ENCODE measurements at regions not wholly inside any gene's neighbourhood (a gene's known extent, or its start where the extent isn't known, plus 50 kb on each side); places are given as distances from the start of the nearest gene placed in this dataset.

- CTCF ChIA-PET, result no interaction called here
These were observed 55.5 kb upstream of the DMRT1 start for GRCh38 chr9:785997-786396.

GRCh38 chr9:786405-786804 lies 55.1 kb upstream of the DMRT1 start:
- ChIA-PET CTCF (no interaction called here), POLR2A (no interaction called here)
- no peak for TF ChIP-seq ARNT (IDR thresholded peaks at IDR 0.05)
- TF ChIP-seq SP1 (IDR thresholded peaks at IDR 0.05), result no peak
- no peak for TF ChIP-seq ELF4 (IDR thresholded peaks at IDR 0.05)
- TF ChIP-seq BHLHE40 (IDR thresholded peaks at IDR 0.05; ENCODE audit: borderline replicate concordance), result no peak
- TF ChIP-seq LEF1 (IDR thresholded peaks at IDR 0.05; ENCODE audit: borderline replicate concordance), result no peak
- no peak for TF ChIP-seq PKNOX1 (IDR thresholded peaks at IDR 0.05)
- TF ChIP-seq TARDBP (IDR thresholded peaks at IDR 0.05), result no peak
- TF ChIP-seq SUZ12 (IDR thresholded peaks at IDR 0.05), result no peak
- no peak for TF ChIP-seq FOXK2 (IDR thresholded peaks at IDR 0.05)
- TF ChIP-seq FOXA1 (IDR thresholded peaks at IDR 0.05), result no peak
- no peak for TF ChIP-seq ZNF384 (IDR thresholded peaks at IDR 0.05)
- TF ChIP-seq FOXM1 (IDR thresholded peaks at IDR 0.05; ENCODE audit: borderline replicate concordance), result no peak
- TF ChIP-seq NFRKB (IDR thresholded peaks at IDR 0.05), result no peak
- TF ChIP-seq L3MBTL2 (conservative IDR thresholded peaks at IDR 0.05), result no peak
- no peak for TF ChIP-seq HDGF (IDR thresholded peaks at IDR 0.05; ENCODE audit: borderline replicate concordance)
- TF ChIP-seq CTBP1 (IDR thresholded peaks at IDR 0.05; ENCODE audit: borderline replicate concordance), result no peak

More at GRCh38 chr9:785997-786396, 55.5 kb upstream of the DMRT1 start:
- TF ChIP-seq CTBP1 (IDR thresholded peaks at IDR 0.05; ENCODE audit: borderline replicate concordance) (no peak), NFRKB (IDR thresholded peaks at IDR 0.05) (no peak), ELF4 (IDR thresholded peaks at IDR 0.05) (no peak), BHLHE40 (IDR thresholded peaks at IDR 0.05; ENCODE audit: borderline replicate concordance) (no peak), SUZ12 (IDR thresholded peaks at IDR 0.05) (no peak), TARDBP (IDR thresholded peaks at IDR 0.05) (no peak), HDGF (IDR thresholded peaks at IDR 0.05; ENCODE audit: borderline replicate concordance) (no peak), LEF1 (IDR thresholded peaks at IDR 0.05; ENCODE audit: borderline replicate concordance) (no peak), ZNF384 (IDR thresholded peaks at IDR 0.05) (no peak)
- POLR2A ChIA-PET, result no interaction called here
- no peak for DNase-seq (ENCODE audit: extremely low spot score)

GRCh38 chr9:788777-789176 lies 52.7 kb upstream of the DMRT1 start:
- no peak for DNase-seq (ENCODE audit: extremely low spot score)
- CTCF ChIA-PET, result no interaction called here
- TF ChIP-seq TARDBP (IDR thresholded peaks at IDR 0.05), result no peak
- TF ChIP-seq CTBP1 (IDR thresholded peaks at IDR 0.05; ENCODE audit: borderline replicate concordance), result no peak
- no peak for TF ChIP-seq ELF4 (IDR thresholded peaks at IDR 0.05)
- no peak for TF ChIP-seq NFRKB (IDR thresholded peaks at IDR 0.05)
- TF ChIP-seq SP1 (IDR thresholded peaks at IDR 0.05), result no peak
- POLR2A ChIA-PET, result no interaction called here

More at GRCh38 chr9:786405-786804, 55.1 kb upstream of the DMRT1 start:
- no peak for DNase-seq (ENCODE audit: extremely low spot score)

Measured in HEK293T (cell line).